ENCODE measurements at regions not wholly inside any gene's neighbourhood (a gene's known extent, or its start where the extent isn't known, plus 50 kb on each side); places are given as distances from the start of the nearest gene placed in this dataset.

DNA sequence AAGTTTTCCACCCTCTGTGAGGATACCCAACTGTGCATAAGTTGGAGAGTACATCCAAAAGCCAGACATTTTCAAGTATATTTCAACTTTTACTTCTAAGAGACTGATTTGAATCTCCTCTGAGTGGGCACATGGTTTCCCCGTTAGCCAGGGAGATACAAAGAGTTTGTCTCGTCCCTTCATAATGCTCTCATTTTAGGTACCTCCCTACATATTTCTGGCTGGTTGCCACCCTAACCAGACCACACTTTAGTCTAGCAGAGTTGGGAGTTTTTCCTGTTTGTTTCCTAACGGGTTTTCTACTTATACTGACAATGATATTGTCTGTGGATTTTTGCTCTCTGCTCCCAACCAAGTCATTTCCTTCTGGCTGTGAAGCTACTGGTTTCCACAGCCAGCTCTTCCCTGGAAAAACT is 180.3 kb downstream of the CCDC71L start:
- DNase-seq = no peak

GRCh38 chr7:106480161-106480579 is 180.8 kb downstream of the CCDC71L start:
- DNase-seq = no peak

GRCh38 chr7:106476751-106477150 is 184.2 kb downstream of the CCDC71L start:
- DNase-seq = no peak

DNA sequence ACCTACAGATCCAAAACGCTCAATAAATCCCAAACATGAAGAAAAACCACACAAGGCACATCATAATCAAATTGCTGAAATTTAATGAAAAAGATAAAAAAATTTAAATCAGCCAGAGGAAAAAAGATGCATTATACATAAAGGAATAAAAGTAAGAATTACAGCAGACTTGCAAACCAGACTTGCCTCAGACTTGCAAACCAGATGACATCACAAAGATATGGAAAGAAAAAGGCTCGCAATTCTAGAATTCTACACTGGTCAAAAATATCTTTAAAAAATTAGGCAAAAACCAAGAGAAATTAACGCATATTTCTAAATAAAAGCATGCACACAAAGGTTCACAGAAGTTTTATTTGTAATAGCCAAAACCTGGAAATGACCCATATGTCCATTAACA is 188.0 kb upstream of the NAMPT start:
- no peak for DNase-seq

DNA sequence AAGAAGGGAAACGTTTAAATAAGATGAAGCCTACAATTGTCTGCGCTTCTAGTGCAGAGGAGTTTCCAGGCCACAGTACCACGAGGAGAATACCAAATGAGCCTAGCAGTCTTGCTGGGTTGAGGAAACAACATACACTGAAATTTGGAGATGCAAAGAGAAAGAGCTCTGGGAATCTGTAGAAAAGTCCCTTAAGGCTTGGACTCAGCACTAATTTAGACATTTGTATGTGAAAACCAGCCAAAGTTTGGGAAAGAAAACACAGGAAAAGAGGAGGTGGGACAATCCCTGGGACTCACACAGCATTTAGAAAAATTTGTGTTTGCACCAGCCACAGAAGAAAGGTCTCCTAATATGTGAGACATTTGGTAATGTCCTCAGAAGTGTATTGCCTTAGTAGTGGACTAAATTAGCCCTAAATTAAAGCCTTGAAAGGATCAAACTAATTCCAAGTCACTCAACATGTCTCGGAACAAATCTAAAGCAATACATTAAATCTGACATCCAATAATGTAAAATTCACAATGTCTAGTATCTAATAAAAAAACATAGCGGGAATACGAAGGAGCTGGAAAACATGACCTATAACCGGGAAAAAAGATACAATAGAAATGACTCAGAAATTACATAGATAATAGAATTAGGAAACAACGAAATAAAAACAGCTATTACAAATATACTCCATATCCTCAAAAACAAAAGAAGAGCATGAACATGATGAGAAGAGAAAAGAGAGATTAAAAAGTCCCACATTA is 187.1 kb upstream of the NAMPT start:
- DNase-seq = no peak

DNA sequence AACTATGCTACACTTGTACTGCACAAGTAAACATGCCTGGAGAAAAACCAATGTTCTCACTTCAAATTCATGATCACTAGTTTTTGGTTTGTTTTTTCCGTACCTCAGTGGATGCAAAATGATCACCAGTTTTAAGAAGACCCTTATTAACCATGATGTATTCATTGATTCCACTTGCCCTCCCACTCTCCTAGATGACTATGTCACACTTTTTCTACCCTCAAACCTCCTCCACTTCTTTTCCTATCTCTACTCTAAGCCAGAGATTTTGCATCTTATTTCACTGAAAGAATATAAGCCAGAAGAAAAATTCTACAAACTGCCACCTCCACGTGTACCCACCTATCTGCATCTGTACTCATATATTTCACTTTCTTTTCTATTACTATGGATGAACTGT is 186.2 kb upstream of the NAMPT start:
- no peak for DNase-seq

DNA sequence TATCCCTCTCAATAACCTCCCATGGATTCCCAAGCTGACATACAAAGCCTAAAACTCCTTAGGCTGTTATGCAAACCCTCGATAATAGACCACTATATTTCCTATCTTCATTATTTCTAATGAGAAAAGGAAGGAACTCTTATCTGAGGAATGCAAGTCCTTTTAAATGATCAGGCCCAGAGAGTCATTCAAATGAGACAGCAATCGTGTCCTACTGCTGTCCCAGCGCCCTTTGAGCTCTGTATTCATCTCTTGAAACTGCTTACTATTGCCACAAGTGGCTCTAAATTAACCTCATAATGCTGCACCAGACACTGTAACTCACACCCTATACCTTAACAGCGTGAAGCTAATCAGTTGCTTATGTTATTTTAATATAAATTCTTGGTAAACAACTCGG is 182.1 kb upstream of the NAMPT start:
- no peak for DNase-seq

GRCh38 chr7:106465704-106466468 is 181.1 kb upstream of the NAMPT start:
- DNase-seq = no peak

GRCh38 chr7:106464651-106465050 is 179.9 kb upstream of the NAMPT start:
- DNase-seq = no peak

GRCh38 chr7:106463851-106464611 is 179.2 kb upstream of the NAMPT start:
- no peak for DNase-seq

DNA sequence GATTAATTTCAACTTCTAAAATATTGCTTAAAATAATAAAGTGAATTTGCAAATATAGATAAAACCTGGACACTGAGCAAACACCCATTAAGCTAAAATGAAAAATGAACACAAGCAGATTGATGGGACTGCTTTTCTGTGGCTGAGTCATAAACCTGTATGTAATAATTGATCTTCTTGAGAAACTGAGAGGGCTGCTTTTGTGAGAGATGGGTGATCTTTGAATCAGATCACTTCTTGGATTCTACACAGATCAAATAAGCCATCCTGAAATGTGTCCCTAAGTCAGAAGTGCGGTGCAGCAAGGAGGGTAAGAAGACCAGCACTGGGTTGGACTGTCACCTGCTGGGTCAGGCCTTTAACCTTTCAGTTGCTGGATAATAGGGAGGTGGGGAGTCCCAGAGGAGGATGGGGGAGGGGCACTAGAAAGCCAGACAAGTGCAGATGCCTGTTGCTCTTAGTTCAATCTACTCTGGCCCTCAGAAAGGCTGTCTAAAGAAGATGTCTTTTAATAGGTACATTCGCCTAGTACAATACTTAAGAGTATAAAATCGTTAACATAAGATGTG is 178.2 kb upstream of the NAMPT start:
- DNase-seq = no peak

- DNase-seq = peak; percentile 37
Measured at GRCh38 chr7:106462365-106462859, 177.6 kb upstream of the NAMPT start.

DNA sequence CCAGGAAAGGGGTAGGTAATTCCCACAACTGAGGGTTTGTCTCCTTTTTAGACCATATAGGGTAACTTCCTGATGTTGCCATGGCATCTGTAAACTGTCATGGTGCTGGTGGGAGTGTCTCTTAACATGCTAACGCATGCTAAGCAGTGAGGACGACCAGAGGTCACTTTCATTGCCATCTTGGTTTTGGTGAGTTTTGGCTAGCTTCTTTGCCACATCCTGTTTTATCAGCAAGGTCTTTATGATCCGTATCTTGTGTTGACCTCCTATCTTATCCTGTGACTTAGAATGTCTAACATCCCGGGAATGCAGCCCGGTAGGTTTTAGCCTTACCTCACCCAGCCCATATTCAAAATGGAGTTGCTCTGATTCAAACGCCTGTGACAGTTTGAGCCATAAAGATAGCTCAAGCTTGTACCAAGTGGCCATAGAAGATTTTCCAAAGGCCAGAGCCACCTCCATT is 176.0 kb upstream of the NAMPT start:
- no peak for DNase-seq

DNA sequence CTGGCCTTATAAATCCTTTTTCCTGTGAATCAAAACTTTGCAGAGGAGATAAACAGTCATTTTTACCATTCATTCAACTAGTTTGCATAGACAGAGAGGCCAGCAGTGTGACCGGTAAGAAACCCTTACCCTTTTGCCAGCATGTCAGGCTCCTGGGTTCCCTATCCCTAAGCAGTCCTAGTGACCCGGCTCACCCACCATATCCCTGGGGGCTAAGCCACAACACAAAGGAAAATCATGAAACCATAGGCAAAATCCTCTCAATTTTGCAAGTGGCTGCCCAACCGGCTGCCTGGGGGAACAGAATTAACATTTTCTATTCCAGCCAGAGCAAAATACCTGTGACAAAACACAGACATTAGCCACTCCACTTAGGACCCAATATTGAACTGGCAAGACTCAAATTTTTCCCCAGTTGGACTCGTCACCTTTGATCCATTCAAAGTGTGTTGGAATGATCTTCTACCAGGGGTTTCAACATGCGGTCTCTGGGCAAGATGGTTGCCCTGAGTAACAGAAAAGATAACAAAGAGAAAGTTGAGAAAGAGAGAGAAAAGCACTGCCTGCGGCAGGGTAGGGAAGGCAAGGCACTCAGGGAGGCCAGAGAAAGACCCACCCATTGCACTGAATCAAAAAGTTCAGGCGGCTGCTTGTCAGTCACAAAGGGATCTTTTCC is 174.8 kb upstream of the NAMPT start:
- DNase-seq = no peak

GRCh38 chr7:106457678-106458077 is 172.9 kb upstream of the NAMPT start:
- no peak for DNase-seq

- DNase-seq = no peak
Measured at GRCh38 chr7:106456329-106456728, 171.5 kb upstream of the NAMPT start.

DNA sequence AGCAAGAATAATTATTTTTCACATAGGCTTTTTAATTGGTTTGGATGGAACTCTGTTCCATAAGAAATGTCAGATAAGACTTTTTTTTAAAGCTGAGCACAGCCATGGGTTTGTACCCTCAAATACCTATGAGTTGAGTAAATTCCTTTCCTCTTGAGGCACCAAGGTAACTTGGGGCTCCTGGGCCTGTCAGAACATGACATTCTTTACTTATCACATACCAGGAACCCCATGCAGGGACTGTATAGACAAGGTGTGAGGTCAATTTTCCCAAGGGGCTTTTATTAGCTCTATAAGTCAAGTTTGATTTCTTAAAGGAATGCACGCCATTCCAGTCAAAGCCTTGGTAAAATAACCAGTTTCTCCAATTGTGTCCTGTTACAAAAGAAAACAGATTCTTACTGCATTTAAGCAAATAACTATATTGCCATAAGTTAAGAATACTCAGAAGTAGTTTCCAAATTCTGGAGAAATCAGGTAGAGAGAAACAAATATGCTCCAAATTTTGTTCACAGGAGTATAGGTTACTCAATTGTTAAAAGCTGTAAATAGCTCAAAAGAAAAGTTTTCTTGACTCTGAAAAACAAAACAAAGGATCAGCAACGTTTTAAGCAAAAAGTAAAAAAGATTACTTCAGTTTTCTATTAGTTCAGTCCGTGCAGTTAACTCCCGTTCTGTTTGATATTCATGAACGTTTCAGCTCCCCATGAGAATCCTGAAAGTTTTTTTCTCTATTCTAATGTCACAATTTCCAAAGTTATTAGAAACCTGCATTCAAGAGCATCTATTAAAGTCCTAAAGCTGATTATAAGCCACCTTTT is 167.5 kb upstream of the NAMPT start:
- no peak for DNase-seq

DNA sequence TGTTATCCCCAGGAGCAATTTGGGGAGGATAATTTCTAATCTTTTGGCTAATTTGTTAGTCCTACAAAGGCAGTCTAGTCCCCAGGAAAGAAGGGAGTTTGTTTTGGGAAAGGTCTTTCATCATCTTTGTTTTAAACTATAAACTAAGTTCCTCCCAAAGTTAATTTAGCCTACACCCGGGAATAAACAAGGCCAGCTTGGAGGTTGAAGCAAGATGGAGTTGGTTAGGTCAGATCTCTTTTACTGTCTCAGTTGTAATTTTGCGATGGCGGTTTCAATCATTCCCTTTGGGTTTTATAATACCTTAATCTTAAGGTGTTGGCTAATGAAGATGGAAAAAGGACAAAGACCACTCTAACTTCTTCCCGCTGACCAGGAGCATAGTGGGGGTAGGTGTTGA is 166.4 kb upstream of the NAMPT start:
- DNase-seq = no peak

DNA sequence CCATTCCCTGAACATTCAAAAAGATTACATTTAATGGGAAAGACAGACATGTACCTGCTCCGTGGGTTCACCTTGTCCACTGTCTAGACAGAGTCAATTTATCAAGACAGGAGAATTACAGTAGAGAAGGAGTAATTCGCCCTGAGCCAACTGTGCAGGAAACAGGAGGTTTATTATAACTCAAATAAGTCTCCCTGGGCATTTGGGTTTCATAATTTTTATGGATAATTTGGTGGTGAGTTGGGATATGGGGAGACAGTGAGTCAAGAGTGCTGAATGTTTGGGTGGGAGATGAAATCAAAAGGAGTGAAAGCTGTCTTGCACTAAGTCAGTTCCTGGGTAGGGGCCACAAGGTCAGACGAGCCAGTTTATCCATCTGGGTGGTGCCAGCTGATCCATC is 165.9 kb upstream of the NAMPT start:
- no peak for DNase-seq

- no peak for DNase-seq
Measured at GRCh38 chr7:106448992-106449859, 164.4 kb upstream of the NAMPT start.

Measured in NCI-H2107 (cell line).